ENCODE measurements at regions not wholly inside any gene's neighbourhood (a gene's known extent, or its start where the extent isn't known, plus 50 kb on each side); places are given as distances from the start of the nearest gene placed in this dataset.

- TF ChIP-seq BCL3 (IDR thresholded peaks at IDR 0.05; ENCODE audit: borderline replicate concordance, insufficient read depth, low read depth, low read length, poor library complexity, severe bottlenecking) (no peak), CEBPZ (IDR thresholded peaks at IDR 0.05; ENCODE audit: low read depth, low read length) (no peak), ZNF622 (IDR thresholded peaks at IDR 0.05) (no peak), PRDM15 (CRISPR knock-in tag; IDR thresholded peaks at IDR 0.05) (no peak), SMC3 (IDR thresholded peaks at IDR 0.05; ENCODE audit: borderline replicate concordance, low read length) (no peak), KDM1A (IDR thresholded peaks at IDR 0.05; ENCODE audit: borderline replicate concordance) (no peak), PBX3 (IDR thresholded peaks at IDR 0.05; ENCODE audit: insufficient replicate concordance, low read depth, low read length) (no peak)
Measured at GRCh38 chr4:29320947-29321620, 1399.1 kb upstream of the PCDH7 start (continued).

All from GM12878 (cell line).